ENCODE measurements at regions not wholly inside any gene's neighbourhood (a gene's known extent, or its start where the extent isn't known, plus 50 kb on each side); places are given as distances from the start of the nearest gene placed in this dataset.

- Mint-ChIP-seq H3K36me3 (ENCODE audit: low read depth) (no peaks in the 10 kb centered on the region), H3K4me3 (no peak overlapping the region), H3K27me3 (ENCODE audit: low read depth, poor library complexity) (no peaks in the 10 kb centered on the region), H3K9me3 (no peaks in the 10 kb centered on the region), H3K27ac (no peak overlapping the region), H3K4me1 (peaks cover 4% of the 10 kb centered on the region)
- TF ChIP-seq CTCF (IDR thresholded peaks at IDR 0.05) = no peak
- DNase-seq = no peak
Observed at GRCh38 chr1:234692966-234693580, 83.1 kb upstream of the IRF2BP2 start.

GRCh38 chr1:234691567-234691966 is 81.6 kb upstream of the IRF2BP2 start:
- peaks cover 8% of the 10 kb centered on the region for H3K36me3 Mint-ChIP-seq (ENCODE audit: low read depth)
- no peak overlapping the region for H3K4me3 Mint-ChIP-seq
- no peaks in the 10 kb centered on the region for H3K27me3 Mint-ChIP-seq (ENCODE audit: low read depth, poor library complexity)
- peaks cover 9% of the 10 kb centered on the region for H3K9me3 Mint-ChIP-seq
- no peaks in the 10 kb centered on the region for H3K4me1 Mint-ChIP-seq
- TF ChIP-seq CTCF (IDR thresholded peaks at IDR 0.05) = no peak
- DNase-seq = no peak
- no peak overlapping the region for H3K27ac Mint-ChIP-seq

GRCh38 chr1:234690872-234691271 is 80.9 kb upstream of the IRF2BP2 start:
- DNase-seq = no peak
- Mint-ChIP-seq H3K9me3 (peaks cover 16% of the 10 kb centered on the region), H3K27ac (no peak overlapping the region), H3K4me3 (no peak overlapping the region), H3K36me3 (ENCODE audit: low read depth) (peaks cover 13% of the 10 kb centered on the region), H3K27me3 (ENCODE audit: low read depth, poor library complexity) (no peaks in the 10 kb centered on the region), H3K4me1 (no peaks in the 10 kb centered on the region)
- TF ChIP-seq CTCF (IDR thresholded peaks at IDR 0.05) = no peak

- peaks cover 29% of the 10 kb centered on the region for H3K9me3 Mint-ChIP-seq
- no peaks in the 10 kb centered on the region for H3K27me3 Mint-ChIP-seq (ENCODE audit: low read depth, poor library complexity)
- no peak overlapping the region for H3K4me3 Mint-ChIP-seq
- H3K27ac Mint-ChIP-seq = no peak overlapping the region
- TF ChIP-seq CTCF (IDR thresholded peaks at IDR 0.05) = no peak
- peaks cover 22% of the 10 kb centered on the region for H3K36me3 Mint-ChIP-seq (ENCODE audit: low read depth)
- no peak for DNase-seq
- H3K4me1 Mint-ChIP-seq = no peaks in the 10 kb centered on the region
Observed at GRCh38 chr1:234689236-234689635, 79.3 kb upstream of the IRF2BP2 start.

DNA sequence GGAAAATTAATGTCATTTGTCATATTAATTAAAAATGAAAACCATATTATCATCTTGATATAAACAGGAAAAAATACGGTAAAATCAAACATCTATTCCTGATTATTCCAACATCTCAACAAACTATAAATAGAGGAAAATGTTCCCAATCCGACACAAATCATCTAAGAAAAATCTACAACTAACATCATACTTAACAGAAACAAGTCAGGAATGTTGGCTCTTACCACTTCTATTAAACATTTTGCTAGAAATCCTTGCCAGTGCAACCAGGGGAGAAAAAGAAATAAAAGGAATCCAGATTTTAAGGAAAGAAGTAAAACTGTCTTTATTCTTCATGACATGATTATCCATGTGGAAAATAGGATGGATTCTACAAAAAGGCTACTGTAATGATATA is 77.0 kb upstream of the IRF2BP2 start:
- no peaks in the 10 kb centered on the region for H3K27me3 Mint-ChIP-seq (ENCODE audit: low read depth, poor library complexity)
- TF ChIP-seq CTCF (IDR thresholded peaks at IDR 0.05) = no peak
- no peaks in the 10 kb centered on the region for H3K4me1 Mint-ChIP-seq
- DNase-seq = no peak
- no peak overlapping the region for H3K4me3 Mint-ChIP-seq
- H3K27ac Mint-ChIP-seq = no peak overlapping the region
- H3K36me3 Mint-ChIP-seq (ENCODE audit: low read depth) = peaks cover 22% of the 10 kb centered on the region
- peaks cover 29% of the 10 kb centered on the region for H3K9me3 Mint-ChIP-seq

DNA sequence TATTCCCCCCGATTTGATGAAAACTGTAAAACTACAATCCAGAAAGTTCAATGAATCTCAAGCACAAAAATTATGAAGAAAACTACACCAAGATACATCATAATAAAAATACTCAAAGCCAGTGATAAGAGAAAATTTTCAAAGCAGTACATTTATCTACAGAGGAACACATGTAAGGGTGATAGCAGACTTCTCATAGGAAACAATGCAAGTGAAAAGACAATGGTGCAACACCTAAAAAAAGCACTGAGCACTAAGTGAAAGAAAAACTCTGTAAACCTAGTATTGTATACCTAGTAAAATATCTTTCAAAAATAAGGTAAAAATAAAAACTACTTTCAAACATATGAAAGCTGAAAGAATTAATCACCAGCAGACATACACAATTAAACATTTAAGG is 76.1 kb upstream of the IRF2BP2 start:
- Mint-ChIP-seq H3K4me3 (no peak overlapping the region), H3K9me3 (peaks cover 29% of the 10 kb centered on the region), H3K36me3 (ENCODE audit: low read depth) (peaks cover 22% of the 10 kb centered on the region), H3K27me3 (ENCODE audit: low read depth, poor library complexity) (no peaks in the 10 kb centered on the region), H3K27ac (no peak overlapping the region), H3K4me1 (no peaks in the 10 kb centered on the region)
- no peak for TF ChIP-seq CTCF (IDR thresholded peaks at IDR 0.05)
- no peak for DNase-seq

All from nephron progenitor cell (in vitro differentiated cells).